ENCODE measurements at regions not wholly inside any gene's neighbourhood (a gene's known extent, or its start where the extent isn't known, plus 50 kb on each side); places are given as distances from the start of the nearest gene placed in this dataset.

GRCh38 chr1:63000508-63000907 lies 216.6 kb downstream of the ATG4C start:
- ATAC-seq (no peak), DNase-seq (ENCODE audit: low read depth, low spot score) (no peak)
- Histone ChIP-seq H3K4me2 (ENCODE audit: low read length) (no peak overlapping the region), H3K9ac (ENCODE audit: low read length) (no peak overlapping the region), H4K20me1 (ENCODE audit: insufficient read depth) (no peaks in the 10 kb centered on the region), H3K9me2 (ENCODE audit: insufficient read depth) (no peaks in the 10 kb centered on the region), H3K79me2 (ENCODE audit: insufficient read depth, low read length) (no peaks in the 10 kb centered on the region), H3K27me3 (ENCODE audit: insufficient read depth, low read length) (peaks cover 54% of the 10 kb centered on the region), H3K36me3 (ENCODE audit: control insufficient read depth in 1 of 2, insufficient read depth in 2 of 2, low read length in 2 of 2) (no peaks in the 10 kb centered on the region), H2AFZ (ENCODE audit: low read depth, low read length, poor library complexity, severe bottlenecking) (no peak overlapping the region), H3K9me3 (ENCODE audit: control insufficient read depth in 1 of 2, insufficient read depth in 1 of 2, low read depth in 1 of 2, low read length in 2 of 2) (no peaks in the 10 kb centered on the region), H3K27ac (ENCODE audit: low read depth, low read length) (no peak overlapping the region), H3K4me3 (replicated peaks in 1 of 2; ENCODE audit: low read depth in 1 of 2, low read length in 2 of 2) (no peak overlapping the region), H3K4me1 (ENCODE audit: control insufficient read depth in 1 of 2, insufficient read depth in 2 of 2, low read length in 2 of 2) (no peaks in the 10 kb centered on the region)
- POLR2A ChIA-PET = no interaction called here
- no TSS peak for BruUV-seq (replicated peaks)
- intact Hi-C loops (cut with micrococcal nuclease) = loop anchor here (5.0 kb wide), 1 partner anchor 1247 kb away; no protein-coding TSS in a partner anchor
- RAD21 ChIA-PET (ENCODE audit: low non-redundant PET in 1 of 2, low total read pairs in 2 of 2, uncharacterized antibody in 2 of 2, unreplicated experiment in 2 of 2) = no interaction called here
- no peak for TF ChIP-seq JUND (IDR thresholded peaks at IDR 0.05)
- no peak for TF ChIP-seq ELF1 (IDR thresholded peaks at IDR 0.05; ENCODE audit: borderline replicate concordance, low read depth)
- CTCF ChIA-PET = interaction anchor here (1.0 to 1.2 kb wide), 2 partner anchors 148 to 159 kb away, joined by 3 read pairs; no protein-coding TSS in a partner anchor

DNA sequence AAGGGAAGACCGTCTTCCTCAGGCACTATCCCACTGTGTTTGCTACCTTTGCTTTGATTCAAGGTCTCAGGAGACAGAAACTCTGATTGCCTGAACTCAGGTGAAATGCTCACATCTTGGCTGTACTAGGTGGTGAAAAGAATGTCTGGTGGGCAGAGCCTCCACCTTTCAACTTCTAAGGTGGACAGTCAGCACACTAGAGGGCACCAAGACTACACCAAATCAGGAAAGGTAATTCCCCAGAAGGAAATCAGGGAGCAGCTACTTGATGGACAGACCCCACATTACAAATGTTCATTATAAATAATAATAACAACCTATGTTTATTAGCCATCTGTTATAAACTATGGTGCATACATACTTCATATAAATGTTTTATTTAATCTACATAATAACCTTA lies 220.9 kb downstream of the ATG4C start:
- intact Hi-C loops (cut with micrococcal nuclease) = loop anchor here (1.0 to 5.0 kb wide), 3 partner anchors 436 to 1242 kb away; no protein-coding TSS in a partner anchor
- POLR2A ChIA-PET = no interaction called here
- Histone ChIP-seq H3K79me2 (ENCODE audit: insufficient read depth, low read length) (no peaks in the 10 kb centered on the region), H2AFZ (ENCODE audit: low read depth, low read length, poor library complexity, severe bottlenecking) (no peak overlapping the region), H3K36me3 (ENCODE audit: control insufficient read depth in 1 of 2, insufficient read depth in 2 of 2, low read length in 2 of 2) (no peaks in the 10 kb centered on the region), H3K4me2 (ENCODE audit: low read length) (no peak overlapping the region), H3K27me3 (ENCODE audit: insufficient read depth, low read length) (peaks cover 23% of the 10 kb centered on the region), H3K27ac (ENCODE audit: low read depth, low read length) (no peak overlapping the region), H3K9me3 (ENCODE audit: control insufficient read depth in 1 of 2, insufficient read depth in 1 of 2, low read depth in 1 of 2, low read length in 2 of 2) (no peaks in the 10 kb centered on the region), H3K4me1 (ENCODE audit: control insufficient read depth in 1 of 2, insufficient read depth in 2 of 2, low read length in 2 of 2) (no peaks in the 10 kb centered on the region), H3K4me3 (replicated peaks in 1 of 2; ENCODE audit: low read depth in 1 of 2, low read length in 2 of 2) (no peak overlapping the region), H4K20me1 (ENCODE audit: insufficient read depth) (no peaks in the 10 kb centered on the region), H3K9me2 (ENCODE audit: insufficient read depth) (no peaks in the 10 kb centered on the region), H3K9ac (ENCODE audit: low read length) (no peak overlapping the region)
- TF ChIP-seq REST (IDR thresholded peaks at IDR 0.05; ENCODE audit: low read depth) (no peak), SP1 (IDR thresholded peaks at IDR 0.05; ENCODE audit: low read depth) (no peak), SIN3A (IDR thresholded peaks at IDR 0.05; ENCODE audit: low read depth) (no peak), CTCF (IDR thresholded peaks at IDR 0.05 in 2 of 3, conservative IDR thresholded peaks at IDR 0.05 in 1 of 3; ENCODE audit: borderline replicate concordance in 1 of 3, insufficient read depth in 1 of 3, low read depth in 2 of 3, low read length in 2 of 3) (peak; percentile 28 to 46 (median 43); a peak in 3 of 6 replicates), FOSL1 (IDR thresholded peaks at IDR 0.05; ENCODE audit: low read depth) (no peak), EZH2phosphoT487 (IDR thresholded peaks at IDR 0.05; ENCODE audit: borderline replicate concordance) (no peak), EGR1 (IDR thresholded peaks at IDR 0.05; ENCODE audit: low read depth) (no peak), RAD21 (IDR thresholded peaks at IDR 0.05; ENCODE audit: low read depth) (peak; percentile 77), POLR2AphosphoS5 (IDR thresholded peaks at IDR 0.05; ENCODE audit: low read depth, low read length) (no peak), ZFX (IDR thresholded peaks at IDR 0.05) (no peak)
- no TSS peak for BruUV-seq (replicated peaks)
- RAD21 ChIA-PET (ENCODE audit: low non-redundant PET in 1 of 2, low total read pairs in 2 of 2, uncharacterized antibody in 2 of 2, unreplicated experiment in 2 of 2) = interaction anchor here (1.0 to 1.4 kb wide), 2 partner anchors 144 to 533 kb away, joined by 4 to 5 read pairs; no protein-coding TSS in a partner anchor
- DNase-seq (ENCODE audit: low read depth, low spot score) (peak; percentile 7), ATAC-seq (peak; percentile 82)
- CTCF ChIA-PET = interaction anchor here (0.8 to 2.0 kb wide), 13 partner anchors 144 to 1242 kb away, joined by 3 to 17 read pairs (median 4); no protein-coding TSS in a partner anchor
